Adrenal gland (tissue), 9 donors: ENCODE measurements at regions not wholly inside any gene's neighbourhood (a gene's known extent, or its start where the extent isn't known, plus 50 kb on each side); places are given as distances from the start of the nearest gene placed in this dataset.

Experiments
- DNase-seq, 7 donors: peaks; one replicate each; pipeline ENCODE4 v3.0.0-alpha.2; 2019 to 2020
- H3K27ac ChIP-seq, 5 donors: fragments of 200-600 bp; sonication (generic) in 4 of 5; 1 replicate in 3 of 5; 2 replicates in 2 of 5; pipeline versions ENCODE4 v1.5.1 to v1.8.0; 2016 to 2020; ENCODE audit warnings: mild to moderate bottlenecking in 1 of 5
- H3K27me3 ChIP-seq: fragments of 200-600 bp; 2 replicates; pipeline ENCODE4 v1.8.0; 2021
- H3K36me3 ChIP-seq, 2 donors: fragments of 200-600 bp; replicated peaks in 1 of 2; 1 replicate in 1 of 2; 2 replicates in 1 of 2; pipeline versions ENCODE4 v1.5.1 to v1.8.0; 2018 to 2022
- H3K4me1 ChIP-seq, 2 donors: fragments of 200-600 bp; replicated peaks in 1 of 2; 1 replicate in 1 of 2; 2 replicates in 1 of 2; pipeline versions ENCODE4 v1.5.1 to v1.8.0; 2018 to 2021
- H3K4me3 ChIP-seq, 4 donors: fragments of 200-600 bp; sonication (generic) in 3 of 4; one replicate each; pipeline ENCODE4 v1.5.1; 2016 to 2018
- H3K9me3 ChIP-seq, 3 donors: fragments of 200-600 bp; sonication (generic) in 1 of 3; replicated peaks in 1 of 3; 1 replicate in 2 of 3; 2 replicates in 1 of 3; pipeline versions ENCODE4 v1.5.1 to v1.8.0; 2016 to 2021
- POLR2A ChIP-seq, 2 donors: fragments of 450-650 bp; IDR thresholded peaks; one replicate each; pipeline ENCODE4 v1.6.1; 2017; ENCODE audit warnings: antibody characterized with exemption in 2 of 2, mild to moderate bottlenecking in 2 of 2, moderate library complexity in 1 of 2
- WGBS, 4 donors: extraction: QIAGEN DNeasy Blood & Tissue Kit in 2 of 4; methylation state at CpG; one replicate each; pipeline versions ENCODE4 v1.1.5 to v1.1.7; 2013 to 2017; 5-methylcytosine and 5-hydroxymethylcytosine counted together
- intact Hi-C, 2 donors: fragments of 100-400 bp; cut with DNase I; formaldehyde crosslinking; loops; one replicate each; pipeline versions ENCODE4 v1.14.1 to v1.15.0; 2022 to 2023
- TF ChIP-seq, protein P1 (sequence below), 6 experiments: fragments of 450-650 bp in 4 of 6; fragments of 200-600 bp in 2 of 6; sonication (generic) in 1 of 6; IDR thresholded peaks; 1 replicate in 5 of 6; 2 replicates in 1 of 6; pipeline versions ENCODE4 v1.5.1 to v1.8.0; 2016 to 2021; ENCODE audit warnings: antibody characterized with exemption in 6 of 6, mild to moderate bottlenecking in 2 of 6, moderate library complexity in 1 of 6
- donor health status: healthy with polysubstance abuse.
- donor health status: Bipolar disorder and iron deficiency.
- donor health status: DM: yes; HTN: yes; CAD: no.
- donor health status: DM: no; HTN: no; CAD: no.
- donor health status: DM: no; HTN: no; CAD: no.

DNA sequence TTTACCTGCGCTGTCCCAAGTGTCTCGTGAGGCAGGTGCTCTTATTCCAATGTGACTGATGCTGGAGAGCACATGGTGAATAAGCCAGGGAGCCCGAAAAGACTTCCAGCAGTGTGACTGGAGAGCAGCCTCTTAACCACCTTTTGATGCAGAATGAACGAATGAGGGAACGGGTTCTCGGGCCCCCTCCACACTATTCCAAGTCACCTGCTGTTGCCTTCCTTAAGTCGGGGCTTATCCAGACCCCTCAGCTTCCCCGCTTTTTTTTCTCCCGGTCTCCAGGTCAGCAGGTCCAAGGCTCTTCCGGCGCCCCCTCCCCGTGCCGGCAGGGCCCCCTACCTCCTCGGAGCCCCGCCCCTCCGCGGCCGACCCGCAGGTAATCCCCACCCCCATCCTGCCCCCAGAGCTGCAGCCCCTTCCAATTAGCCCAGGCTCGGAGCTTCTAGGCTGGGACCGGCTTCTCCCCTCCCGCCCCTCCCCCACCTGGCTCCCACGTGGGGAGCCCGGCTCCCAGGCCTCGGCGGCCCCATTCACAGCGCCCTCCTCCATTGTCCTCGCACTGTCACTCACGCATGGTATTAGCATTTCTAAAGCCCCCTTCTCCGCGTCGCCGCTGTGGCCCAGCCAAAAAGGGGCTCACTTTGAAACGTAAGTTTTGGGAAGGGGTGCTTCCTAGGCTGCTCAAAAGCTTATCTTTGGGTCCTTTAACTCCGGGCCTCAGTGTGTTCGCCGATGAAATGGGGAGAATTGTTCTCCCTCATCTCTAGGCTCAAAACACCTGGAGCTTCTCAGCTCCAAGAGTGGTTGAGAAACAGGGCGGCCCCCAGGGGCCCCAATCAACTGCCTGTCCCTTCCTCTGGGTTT, 56.2 kb upstream of the PJA1 start:
- Histone ChIP-seq H3K4me1 (no peaks in the 10 kb centered on the region), H3K27me3 (peaks cover 16% of the 10 kb centered on the region), H3K27ac (no peak overlapping the region), H3K4me3 (no peak overlapping the region), H3K9me3 (no peaks in the 10 kb centered on the region), H3K36me3 (no peaks in the 10 kb centered on the region)
- no peak for TF ChIP-seq POLR2A (IDR thresholded peaks at IDR 0.05)
- TF ChIP-seq, protein P1, sequence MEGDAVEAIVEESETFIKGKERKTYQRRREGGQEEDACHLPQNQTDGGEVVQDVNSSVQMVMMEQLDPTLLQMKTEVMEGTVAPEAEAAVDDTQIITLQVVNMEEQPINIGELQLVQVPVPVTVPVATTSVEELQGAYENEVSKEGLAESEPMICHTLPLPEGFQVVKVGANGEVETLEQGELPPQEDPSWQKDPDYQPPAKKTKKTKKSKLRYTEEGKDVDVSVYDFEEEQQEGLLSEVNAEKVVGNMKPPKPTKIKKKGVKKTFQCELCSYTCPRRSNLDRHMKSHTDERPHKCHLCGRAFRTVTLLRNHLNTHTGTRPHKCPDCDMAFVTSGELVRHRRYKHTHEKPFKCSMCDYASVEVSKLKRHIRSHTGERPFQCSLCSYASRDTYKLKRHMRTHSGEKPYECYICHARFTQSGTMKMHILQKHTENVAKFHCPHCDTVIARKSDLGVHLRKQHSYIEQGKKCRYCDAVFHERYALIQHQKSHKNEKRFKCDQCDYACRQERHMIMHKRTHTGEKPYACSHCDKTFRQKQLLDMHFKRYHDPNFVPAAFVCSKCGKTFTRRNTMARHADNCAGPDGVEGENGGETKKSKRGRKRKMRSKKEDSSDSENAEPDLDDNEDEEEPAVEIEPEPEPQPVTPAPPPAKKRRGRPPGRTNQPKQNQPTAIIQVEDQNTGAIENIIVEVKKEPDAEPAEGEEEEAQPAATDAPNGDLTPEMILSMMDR (IDR thresholded peaks at IDR 0.05): no peak
- WGBS, 4 donors: 25 to 47% (median 37%) methylated on average over 20 to 34 of the region's 38 CpGs; no CpG with 5 or more reads in 1 of the 4 donors
- intact Hi-C loops: loop anchor here (2.0 to 5.0 kb wide), 2 partner anchors 129 to 395 kb away; no protein-coding TSS in a partner anchor
- DNase-seq: no peak

DNA sequence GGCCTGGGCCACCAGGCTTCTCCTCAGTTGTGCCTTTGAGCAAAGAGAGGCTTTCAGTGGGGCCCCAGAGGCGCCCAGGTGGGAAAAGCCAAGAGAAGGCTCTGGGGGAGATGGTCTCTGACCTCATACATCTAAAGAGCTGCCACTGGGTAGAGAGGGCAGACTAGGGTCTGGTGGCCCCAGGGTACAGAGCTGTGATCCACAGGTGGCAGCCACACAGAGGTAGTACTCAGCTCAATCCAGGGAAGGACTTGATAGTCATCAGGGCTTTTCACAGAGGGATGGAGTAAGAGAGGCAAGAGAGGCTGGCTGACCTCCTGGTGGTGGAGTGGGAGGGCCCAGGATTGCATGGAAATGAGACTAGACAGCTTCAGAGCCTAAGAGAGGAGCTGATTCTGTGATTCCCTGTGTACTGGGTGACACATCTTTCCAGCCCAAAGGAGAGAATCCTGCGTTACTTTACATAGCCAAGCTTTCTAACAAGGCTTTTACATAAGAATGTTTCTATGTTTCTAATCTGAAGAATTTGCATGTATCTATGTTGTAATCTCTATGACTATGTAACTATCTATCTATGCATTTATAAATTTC, 53.2 kb upstream of the PJA1 start:
- no peaks in the 10 kb centered on the region for H3K4me1 ChIP-seq
- H3K36me3 ChIP-seq: no peaks in the 10 kb centered on the region
- intact Hi-C loops: no loop called here
- H3K9me3 ChIP-seq: no peaks in the 10 kb centered on the region
- no peak overlapping the region for H3K4me3 ChIP-seq
- no peak for DNase-seq
- 71 to 90% (median 77%) methylated on average over 1 to 2 of the region's 2 CpGs for WGBS, 4 donors
- H3K27ac ChIP-seq: no peak overlapping the region
- H3K27me3 ChIP-seq: peaks cover 11% of the 10 kb centered on the region
- no peak for TF ChIP-seq POLR2A (IDR thresholded peaks at IDR 0.05)
- TF ChIP-seq, protein P1 (IDR thresholded peaks at IDR 0.05): no peak

- DNase-seq: no peak
- no peak overlapping the region for H3K4me3 ChIP-seq
- peaks cover 17% of the 10 kb centered on the region for H3K27me3 ChIP-seq
- H3K9me3 ChIP-seq: no peaks in the 10 kb centered on the region
- WGBS, 4 donors: 75 to 86% (median 83%) methylated on average over 3 to 5 of the region's 5 CpGs; no CpG with 5 or more reads in 1 of the 4 donors
- H3K4me1 ChIP-seq: no peaks in the 10 kb centered on the region
- no peak overlapping the region for H3K27ac ChIP-seq
- no peaks in the 10 kb centered on the region for H3K36me3 ChIP-seq
- intact Hi-C loops: no loop called here
- TF ChIP-seq POLR2A (IDR thresholded peaks at IDR 0.05): no peak
- TF ChIP-seq, protein P1 (IDR thresholded peaks at IDR 0.05): no peak
Measured at GRCh38 chrX:69216911-69217310, 51.7 kb upstream of the PJA1 start.

DNA sequence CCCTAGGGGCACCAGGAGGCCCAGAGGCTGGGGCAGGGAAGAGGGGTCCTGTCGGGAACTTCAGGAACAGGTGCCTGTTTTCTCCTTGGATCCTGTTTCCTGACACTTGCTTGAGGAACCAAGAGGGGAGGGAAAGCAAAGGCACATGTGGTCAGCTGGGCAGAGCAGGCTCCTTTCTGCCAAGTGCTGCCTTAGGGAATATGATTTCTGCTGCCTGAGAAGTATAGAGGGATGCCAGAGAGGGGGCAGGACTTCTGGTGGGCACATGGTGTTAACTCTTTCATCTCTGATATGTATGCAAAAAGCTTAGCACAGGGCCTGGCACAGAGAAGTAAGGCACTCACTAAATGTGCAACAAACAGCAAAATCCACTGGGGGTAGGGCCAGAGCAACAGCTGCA, 51.2 kb upstream of the PJA1 start:
- intact Hi-C loops: no loop called here
- TF ChIP-seq POLR2A (IDR thresholded peaks at IDR 0.05): no peak
- TF ChIP-seq, protein P1 (IDR thresholded peaks at IDR 0.05): no peak
- H3K9me3 ChIP-seq: no peaks in the 10 kb centered on the region
- 27 to 53% (median 32%) methylated on average over 1 of the region's 1 CpG for WGBS, 4 donors
- DNase-seq: no peak
- no peak overlapping the region for H3K27ac ChIP-seq
- no peak overlapping the region for H3K4me3 ChIP-seq
- H3K4me1 ChIP-seq: no peaks in the 10 kb centered on the region
- H3K27me3 ChIP-seq: peaks cover 14% of the 10 kb centered on the region
- H3K36me3 ChIP-seq: no peaks in the 10 kb centered on the region
